HG02759 (cell line): ENCODE measurements at regions not wholly inside any gene's neighbourhood (a gene's known extent, or its start where the extent isn't known, plus 50 kb on each side); places are given as distances from the start of the nearest gene placed in this dataset.
"Not testable (repeated sequence)": the region's sequence is repeated elsewhere in the genome, so short reads cannot be mapped to it uniquely, and the experiment has no call there.

Experiments used
- ATAC-seq: cut with Tn5 transposase; IDR thresholded peaks from one replicate; pipeline ENCODE4 v1.9.1; 2021; ENCODE audit warnings: mild to moderate bottlenecking, moderate library complexity; ENCODE audit not compliant: unreplicated experiment

- ATAC-seq = no peak
These were observed 170.8 kb downstream of the ETAA1 start for GRCh38 chr2:67567886-67568285.

DNA sequence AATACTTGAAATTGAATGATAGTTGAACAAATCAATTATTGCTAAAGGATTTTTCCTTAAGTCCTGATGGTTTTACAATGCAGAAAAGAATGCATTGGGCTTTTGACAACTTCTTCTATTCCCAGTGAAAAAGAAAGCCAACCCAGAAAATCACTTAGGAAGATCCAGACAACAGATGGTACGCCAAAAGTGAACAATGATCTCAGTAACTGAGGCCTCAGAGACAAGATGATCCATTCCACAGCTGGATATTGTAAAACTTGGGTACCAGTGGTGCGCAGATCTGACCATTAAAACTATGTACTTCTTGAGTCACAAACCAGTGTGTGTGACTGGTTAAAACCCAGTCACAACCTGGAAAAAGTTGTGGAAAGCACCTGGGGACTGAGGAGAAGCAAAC, 173.5 kb downstream of the ETAA1 start:
- ATAC-seq = no peak

- ATAC-seq = no peak
These were observed 174.9 kb downstream of the ETAA1 start for GRCh38 chr2:67571785-67572718.

DNA sequence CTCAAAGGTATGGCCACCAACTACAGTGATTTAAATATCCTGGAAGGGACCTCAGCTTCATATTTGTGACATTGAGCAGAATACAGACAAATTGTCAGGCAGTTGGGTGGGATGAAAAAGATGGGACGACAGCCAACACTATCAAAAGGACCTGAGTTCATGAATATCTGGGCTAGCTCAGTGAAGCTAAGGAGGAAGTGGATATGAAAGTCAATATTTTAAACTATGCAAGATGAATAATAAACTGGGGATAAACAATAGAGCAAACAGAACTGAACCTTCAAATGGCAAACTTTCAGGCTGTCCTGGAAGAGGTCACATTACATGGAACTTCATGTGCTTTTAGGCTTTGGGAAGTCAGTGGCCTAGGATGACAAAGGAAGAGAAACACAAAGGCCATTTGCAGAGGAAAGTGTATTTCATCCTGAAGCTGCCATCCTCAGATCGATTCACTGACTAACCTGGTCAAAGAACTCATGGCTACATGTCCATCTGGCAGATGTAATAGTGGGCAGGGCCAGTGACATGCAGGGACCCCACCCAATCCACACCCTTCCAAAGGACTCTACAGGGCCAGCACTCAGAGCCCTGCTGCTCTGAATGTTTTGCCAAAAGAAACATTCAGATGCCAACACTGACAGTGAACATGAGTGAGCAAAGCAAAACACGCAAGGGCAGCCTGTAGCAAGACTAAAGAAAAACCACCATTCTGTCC, 175.7 kb downstream of the ETAA1 start:
- ATAC-seq = no peak

GRCh38 chr2:67574230-67574629, 177.1 kb downstream of the ETAA1 start:
- no peak for ATAC-seq

- no peak for ATAC-seq
These were observed 179.1 kb downstream of the ETAA1 start for GRCh38 chr2:67576226-67576625.

DNA sequence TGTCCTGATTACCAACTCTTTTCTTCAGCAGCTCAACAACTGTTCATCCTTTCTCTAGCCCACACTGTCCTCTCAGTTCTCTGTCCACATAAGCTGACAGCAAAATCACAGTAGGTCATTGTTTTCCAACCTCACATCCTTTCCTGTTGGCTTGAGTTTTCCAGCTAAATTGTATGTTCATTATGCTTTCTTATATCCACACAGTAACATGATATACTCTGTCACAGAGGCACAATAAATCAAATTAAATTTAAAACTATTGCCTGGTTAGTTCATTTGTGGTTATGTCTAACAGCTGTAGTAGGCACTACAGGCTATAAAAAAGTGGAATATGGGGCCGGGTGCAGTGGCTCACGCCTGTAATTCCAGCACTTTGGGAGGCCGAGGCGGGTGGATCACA, 179.9 kb downstream of the ETAA1 start:
- ATAC-seq = no peak

DNA sequence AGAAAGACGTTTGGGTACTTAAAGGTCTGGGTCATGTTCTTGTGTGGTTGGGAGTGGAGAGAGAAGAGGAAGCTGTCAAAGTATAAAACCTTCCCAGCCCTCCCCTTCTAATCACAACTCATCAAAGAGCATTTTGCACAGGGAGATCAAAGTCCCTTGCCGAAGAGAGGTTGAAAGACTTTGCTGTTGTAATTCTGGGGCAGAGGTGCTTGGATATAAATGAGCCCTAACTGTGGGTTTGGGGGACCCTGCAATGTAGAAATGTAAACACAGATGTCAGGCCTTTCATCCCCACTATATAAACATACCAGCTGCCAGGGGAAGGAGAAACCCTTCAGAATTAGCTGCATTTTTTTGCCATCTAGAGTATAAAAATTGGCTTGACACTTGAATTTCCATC, 182.1 kb downstream of the ETAA1 start:
- no peak for ATAC-seq

- ATAC-seq = no peak
These were observed 182.7 kb downstream of the ETAA1 start for GRCh38 chr2:67579806-67580205.

- ATAC-seq = no peak
These were observed 184.6 kb downstream of the ETAA1 start for GRCh38 chr2:67581751-67582150.

GRCh38 chr2:67583185-67583584, 186.1 kb downstream of the ETAA1 start:
- no peak for ATAC-seq

DNA sequence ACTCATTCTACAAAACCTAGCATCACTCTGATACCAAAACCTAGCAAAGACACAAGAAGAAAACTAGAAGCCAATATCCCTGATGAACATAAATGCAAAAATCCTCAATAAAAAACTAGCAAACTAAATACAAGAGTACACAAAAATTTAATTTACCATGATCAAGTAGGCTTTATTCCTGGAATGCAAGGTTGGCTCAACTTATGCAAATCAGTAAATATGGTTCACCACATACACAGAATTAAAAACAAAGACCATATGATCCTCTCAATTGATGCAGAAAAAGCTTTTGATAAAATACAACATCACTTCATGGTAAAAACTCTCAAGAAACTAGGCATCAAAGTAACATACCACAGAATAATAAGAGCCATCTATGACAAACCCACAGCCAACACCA, 188.3 kb downstream of the ETAA1 start:
- no peak for ATAC-seq

- not testable (repeated sequence) for ATAC-seq
These were observed 192.0 kb downstream of the ETAA1 start for GRCh38 chr2:67589121-67589520.

DNA sequence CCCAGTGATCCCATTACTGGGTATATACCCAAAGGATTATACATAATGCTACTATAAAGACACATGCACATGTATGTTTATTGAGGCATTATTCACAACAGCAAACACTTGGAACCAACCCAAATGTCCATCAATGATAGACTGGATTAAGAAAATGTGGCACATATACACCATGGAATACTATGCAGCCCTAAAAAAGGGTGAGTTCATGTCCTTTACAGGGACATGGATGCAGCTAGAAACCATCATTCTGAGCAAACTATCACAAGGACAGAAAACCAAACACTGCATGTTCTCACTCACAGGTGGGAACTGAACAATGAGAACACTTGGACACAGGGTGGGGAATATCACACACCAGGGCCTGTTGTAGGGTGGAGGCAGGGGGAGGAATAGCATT, 197.4 kb downstream of the ETAA1 start:
- not testable (repeated sequence) for ATAC-seq

GRCh38 chr2:67596871-67597270, 199.7 kb downstream of the ETAA1 start:
- ATAC-seq = no peak

- ATAC-seq = no peak
These were observed 202.4 kb downstream of the ETAA1 start for GRCh38 chr2:67599561-67599960.

DNA sequence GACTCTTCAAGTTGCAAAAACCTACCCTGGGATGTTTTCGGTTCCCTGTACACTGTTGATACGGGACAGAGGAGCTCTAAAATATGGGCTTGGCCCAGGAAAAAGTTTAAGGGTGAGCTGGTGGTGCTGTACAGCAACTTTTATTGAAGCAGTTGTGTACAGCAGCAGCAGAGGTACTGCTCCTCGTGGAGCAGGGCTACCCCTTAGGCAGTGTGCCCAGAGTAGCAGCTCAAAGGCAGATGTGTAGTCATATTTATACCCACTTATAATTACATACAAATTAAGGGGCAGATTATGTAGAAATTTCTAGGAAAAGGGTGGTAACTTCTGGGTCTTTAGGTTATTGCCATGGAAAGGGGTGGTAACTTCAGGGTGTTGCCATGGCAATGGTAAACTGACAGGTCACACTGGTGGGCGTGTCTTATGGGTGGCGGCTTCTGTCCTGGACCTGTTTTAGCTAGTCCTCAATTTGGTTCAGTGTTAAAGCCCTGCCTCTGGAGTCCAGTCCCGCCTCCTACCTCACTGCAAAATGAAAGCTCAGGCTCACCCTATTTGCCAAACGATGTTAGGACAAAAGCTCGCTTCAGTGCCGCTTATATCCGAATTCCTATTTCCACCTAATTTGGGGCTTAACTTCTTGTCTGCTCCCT, 203.2 kb downstream of the ETAA1 start:
- no peak for ATAC-seq

GRCh38 chr2:67600946-67601345, 203.8 kb downstream of the ETAA1 start:
- ATAC-seq = no peak

DNA sequence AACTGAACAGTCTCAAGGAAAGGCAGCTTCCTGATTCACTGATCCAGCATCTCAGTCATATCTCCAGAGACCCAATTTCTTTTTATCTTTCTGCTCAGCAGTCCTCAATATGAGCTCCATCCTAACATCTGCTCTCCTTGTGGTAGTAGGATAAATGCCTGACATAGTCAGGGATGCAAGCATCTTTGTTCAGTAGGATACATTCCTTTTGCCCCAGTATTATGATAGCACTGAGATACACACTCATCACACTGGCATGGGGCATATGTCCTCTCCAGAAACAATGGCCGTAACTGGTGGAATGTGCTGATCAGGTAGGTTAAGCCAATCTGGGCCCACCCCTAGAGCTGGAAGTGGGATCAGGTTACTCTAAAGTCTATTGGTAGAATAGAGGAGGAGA, 207.2 kb downstream of the ETAA1 start:
- ATAC-seq = no peak

DNA sequence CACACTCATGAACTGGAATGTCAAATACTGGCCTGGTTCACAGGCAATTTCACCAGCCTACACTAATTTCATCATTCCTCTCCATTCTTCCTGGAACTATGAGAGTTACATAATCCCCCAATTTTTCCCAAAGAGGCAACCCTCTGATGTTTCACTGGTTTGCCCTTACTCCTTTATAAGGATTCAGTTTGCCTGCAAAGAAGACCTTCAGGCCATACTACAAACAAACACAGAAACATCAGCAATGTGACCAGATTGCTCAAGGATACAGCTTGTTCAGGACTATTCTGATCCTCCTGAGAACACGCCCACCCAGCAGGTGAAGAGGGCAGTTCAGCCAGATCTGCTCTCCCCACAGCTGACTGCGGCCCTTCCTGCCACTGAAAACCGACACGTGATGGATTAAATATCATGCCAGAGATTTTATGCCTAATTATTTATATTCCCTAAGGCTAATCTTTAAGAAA, 215.5 kb downstream of the ETAA1 start:
- ATAC-seq = no peak

DNA sequence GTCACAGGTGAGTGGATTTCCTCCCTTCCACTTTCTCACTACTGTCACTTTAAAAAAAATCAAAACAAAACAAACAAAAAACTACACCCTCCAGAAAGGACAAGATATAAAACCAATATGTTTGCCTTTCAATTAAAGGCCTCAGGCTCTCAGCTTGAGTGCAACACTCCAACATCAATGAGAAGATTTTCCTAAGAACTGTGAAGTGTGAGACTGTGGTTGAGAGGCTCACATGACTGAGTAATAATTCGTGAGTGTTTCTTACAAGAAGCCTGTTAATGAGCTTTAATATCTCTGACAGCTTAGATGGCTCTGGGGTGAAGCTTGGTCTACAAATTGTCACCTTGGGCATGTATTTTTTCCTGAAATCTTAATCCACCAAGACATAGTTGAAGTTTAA, 216.1 kb downstream of the ETAA1 start:
- no peak for ATAC-seq

DNA sequence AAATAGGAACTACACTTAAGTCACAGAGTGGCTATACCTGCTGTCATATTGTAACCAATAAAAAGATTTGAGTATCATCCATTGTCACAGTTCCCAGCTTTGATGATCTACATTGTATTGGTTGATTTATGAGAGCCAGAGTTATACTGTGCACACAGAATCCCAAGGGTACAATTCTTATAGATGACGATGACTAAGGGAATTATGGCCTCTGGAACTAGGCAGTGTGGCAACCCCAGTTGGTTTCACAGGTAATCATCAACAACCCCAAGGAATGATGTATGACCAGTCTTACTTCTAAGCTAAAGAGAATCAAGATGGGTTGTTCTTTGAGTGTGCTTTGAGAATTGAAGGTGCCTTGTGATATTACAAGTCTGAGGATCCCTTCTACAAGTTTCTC, 217.3 kb downstream of the ETAA1 start:
- no peak for ATAC-seq
